Psoas muscle (tissue), 7 donors: ENCODE measurements at regions not wholly inside any gene's neighbourhood (a gene's known extent, or its start where the extent isn't known, plus 50 kb on each side); places are given as distances from the start of the nearest gene placed in this dataset.

ENCODE experiments used
- ATAC-seq, 4 donors: fragments of 200-7000 bp; cut with Tn5 transposase; one replicate each; pipeline ENCODE4 v1.9.1; 2020; ENCODE audit warnings: moderate library complexity in 3 of 4, mild to moderate bottlenecking in 2 of 4
- DNase-seq, 2 donors: peaks; one replicate each; pipeline ENCODE4 v3.0.0-alpha.2; 2020
- H3K27ac ChIP-seq: fragments of 200-600 bp; one replicate; pipeline ENCODE4 v1.8.0; 2022
- H3K27me3 ChIP-seq, 3 donors: fragments of 200-600 bp in 1 of 3; one replicate each; pipeline versions ENCODE4 v1.6.1 to v1.8.0; 2013 to 2022; ENCODE audit warnings: low read length in 2 of 3, mild to moderate bottlenecking in 2 of 3, moderate library complexity in 1 of 3; ENCODE audit not compliant: insufficient read depth in 3 of 3
- H3K36me3 ChIP-seq, 2 donors: fragments of 200-600 bp in 1 of 2; one replicate each; pipeline versions ENCODE4 v1.6.1 to v1.8.0; 2013 to 2022; ENCODE audit warnings: low read depth in 1 of 2, mild to moderate bottlenecking in 1 of 2, moderate library complexity in 1 of 2; ENCODE audit not compliant: insufficient read depth in 1 of 2
- H3K4me1 ChIP-seq: fragments of 200-600 bp; one replicate; pipeline ENCODE4 v1.8.0; 2022
- H3K4me3 ChIP-seq: fragments of 200-600 bp; one replicate; pipeline ENCODE4 v1.8.0; 2022; ENCODE audit warnings: mild to moderate bottlenecking
- H3K9me3 ChIP-seq: fragments of 200-600 bp; one replicate; pipeline ENCODE4 v1.8.0; 2022
- WGBS, 3 donors: extraction: QIAGEN DNeasy Blood & Tissue Kit; methylation state at CpG; one replicate each; pipeline versions ENCODE4 v1.1.6 to v1.1.7; 2013; 5-methylcytosine and 5-hydroxymethylcytosine counted together
- intact Hi-C, 2 donors: fragments of 100-400 bp; cut with DNase I; formaldehyde crosslinking; loops; one replicate each; pipeline versions ENCODE4 v1.11.0 to v1.14.2; 2022
- TF ChIP-seq, protein P1 (sequence below): fragments of 200-600 bp; IDR thresholded peaks from one replicate; pipeline ENCODE4 v1.8.0; 2022; ENCODE audit warnings: antibody characterized with exemption
- donor health status: healthy with polysubstance abuse.
- donor health status: DM: no; HTN: no; CAD: no; lungs with moderate emphysema.
- donor health status: Bipolar disorder and iron deficiency.
- donor health status: healthy.
- donor health status: DM: yes; HTN: yes; CAD: no.
- donor health status: DM: no; HTN: no; CAD: no.
- donor health status: DM: yes; HTN: yes; CAD: no.

DNA sequence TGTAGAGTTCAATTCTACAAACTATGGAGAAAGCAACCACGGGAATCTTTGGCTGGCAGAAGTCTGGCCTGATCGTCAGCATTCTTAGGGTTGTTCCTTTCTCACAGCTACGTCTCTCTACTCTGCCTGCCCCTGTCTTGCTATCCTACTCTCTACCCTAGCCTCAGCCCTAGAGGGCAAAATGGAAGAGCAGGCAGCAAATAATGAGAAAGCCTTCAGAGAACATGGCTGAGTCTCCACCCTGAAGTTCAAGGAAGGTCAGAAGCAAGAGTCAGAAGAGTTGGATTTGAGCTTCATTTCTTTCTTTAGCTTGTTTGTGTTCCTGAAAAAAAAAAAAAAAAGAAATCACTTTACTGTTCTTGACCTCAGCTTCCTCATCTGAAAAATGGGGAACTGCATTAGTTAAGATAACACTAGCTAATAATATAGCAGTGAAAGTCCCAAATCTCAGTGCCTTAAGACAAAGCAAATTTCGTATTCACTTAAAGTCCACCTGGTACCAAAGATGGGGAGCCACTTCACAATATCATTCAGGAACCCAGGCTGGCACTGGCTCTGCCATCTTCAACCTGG is 50.2 kb upstream of the CCND2 start:
- no peak overlapping the region for H3K4me3 ChIP-seq
- DNase-seq (no peak), ATAC-seq (no peak)
- no peak overlapping the region for H3K27ac ChIP-seq
- no peaks in the 10 kb centered on the region for H3K27me3 ChIP-seq
- H3K4me1 ChIP-seq = no peaks in the 10 kb centered on the region
- 77 to 89% (median 88%) methylated on average over 4 of the region's 4 CpGs for WGBS, 3 donors
- intact Hi-C loops = no loop called here
- H3K9me3 ChIP-seq = peaks cover 10% of the 10 kb centered on the region
- no peaks in the 10 kb centered on the region for H3K36me3 ChIP-seq
- TF ChIP-seq, protein P1, sequence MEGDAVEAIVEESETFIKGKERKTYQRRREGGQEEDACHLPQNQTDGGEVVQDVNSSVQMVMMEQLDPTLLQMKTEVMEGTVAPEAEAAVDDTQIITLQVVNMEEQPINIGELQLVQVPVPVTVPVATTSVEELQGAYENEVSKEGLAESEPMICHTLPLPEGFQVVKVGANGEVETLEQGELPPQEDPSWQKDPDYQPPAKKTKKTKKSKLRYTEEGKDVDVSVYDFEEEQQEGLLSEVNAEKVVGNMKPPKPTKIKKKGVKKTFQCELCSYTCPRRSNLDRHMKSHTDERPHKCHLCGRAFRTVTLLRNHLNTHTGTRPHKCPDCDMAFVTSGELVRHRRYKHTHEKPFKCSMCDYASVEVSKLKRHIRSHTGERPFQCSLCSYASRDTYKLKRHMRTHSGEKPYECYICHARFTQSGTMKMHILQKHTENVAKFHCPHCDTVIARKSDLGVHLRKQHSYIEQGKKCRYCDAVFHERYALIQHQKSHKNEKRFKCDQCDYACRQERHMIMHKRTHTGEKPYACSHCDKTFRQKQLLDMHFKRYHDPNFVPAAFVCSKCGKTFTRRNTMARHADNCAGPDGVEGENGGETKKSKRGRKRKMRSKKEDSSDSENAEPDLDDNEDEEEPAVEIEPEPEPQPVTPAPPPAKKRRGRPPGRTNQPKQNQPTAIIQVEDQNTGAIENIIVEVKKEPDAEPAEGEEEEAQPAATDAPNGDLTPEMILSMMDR = no peak

DNA sequence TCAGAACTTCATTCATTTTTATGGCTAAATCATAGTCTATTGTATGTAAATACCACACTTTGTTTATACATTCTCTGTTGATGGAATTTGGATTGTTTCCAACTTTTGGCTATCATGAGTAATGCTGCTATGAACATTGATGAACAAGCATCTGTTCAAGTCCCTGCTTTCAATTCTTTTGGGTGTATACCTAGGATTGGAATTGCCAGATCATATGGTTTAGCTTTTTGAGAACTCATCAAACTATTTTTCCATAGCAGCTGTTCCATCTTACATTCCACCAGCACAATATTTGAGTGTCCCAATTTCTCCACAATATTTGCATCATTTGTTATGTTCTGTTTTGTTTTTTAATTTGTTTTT is 52.3 kb upstream of the CCND2 start:
- Histone ChIP-seq H3K9me3 (peaks cover 10% of the 10 kb centered on the region), H3K4me3 (no peak overlapping the region), H3K27ac (no peak overlapping the region), H3K36me3 (no peaks in the 10 kb centered on the region), H3K4me1 (no peaks in the 10 kb centered on the region), H3K27me3 (no peaks in the 10 kb centered on the region)
- intact Hi-C loops = no loop called here
- ATAC-seq (no peak), DNase-seq (no peak)
- TF ChIP-seq, protein P1 = no peak

DNA sequence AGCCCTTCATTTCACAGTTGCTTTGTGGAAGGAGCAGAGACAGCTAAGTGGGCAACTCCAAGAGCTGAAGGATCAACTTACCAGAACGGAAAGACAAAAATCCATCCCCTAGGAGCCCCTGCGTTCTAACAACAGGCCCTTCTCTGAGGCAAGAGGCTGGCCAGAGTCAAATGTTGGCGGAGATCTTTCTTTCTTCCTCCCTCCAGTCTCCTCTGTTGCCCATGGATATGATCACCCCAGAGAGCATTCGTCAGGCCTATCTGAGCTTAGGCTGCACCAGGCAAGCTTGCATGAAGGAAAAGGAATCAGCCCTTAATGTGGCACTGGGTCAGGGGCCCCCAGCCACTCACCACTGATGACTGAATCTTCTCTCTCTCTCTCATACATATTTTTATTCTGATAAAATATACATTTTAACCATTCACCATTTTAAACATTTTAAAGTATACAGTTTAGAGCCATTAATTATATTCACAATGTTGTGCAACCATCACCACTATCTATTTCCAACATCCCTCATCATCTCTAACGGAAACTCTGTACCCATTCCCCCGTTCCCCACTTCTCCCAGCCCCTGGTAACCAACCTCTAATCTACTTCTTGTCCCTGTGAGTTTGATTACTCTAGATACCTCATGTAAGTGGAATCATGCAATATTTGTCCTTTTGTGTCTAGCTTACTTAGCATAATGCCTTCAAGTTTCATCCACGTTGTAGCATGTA is 52.9 kb upstream of the CCND2 start:
- Histone ChIP-seq H3K4me3 (no peak overlapping the region), H3K4me1 (no peaks in the 10 kb centered on the region), H3K27me3 (no peaks in the 10 kb centered on the region), H3K36me3 (no peaks in the 10 kb centered on the region), H3K9me3 (peaks cover 10% of the 10 kb centered on the region), H3K27ac (no peak overlapping the region)
- TF ChIP-seq, protein P1 = no peak
- ATAC-seq (no peak), DNase-seq (no peak)
- intact Hi-C loops = no loop called here
- 64 to 67% (median 67%) methylated on average over 7 of the region's 7 CpGs for WGBS, 3 donors

DNA sequence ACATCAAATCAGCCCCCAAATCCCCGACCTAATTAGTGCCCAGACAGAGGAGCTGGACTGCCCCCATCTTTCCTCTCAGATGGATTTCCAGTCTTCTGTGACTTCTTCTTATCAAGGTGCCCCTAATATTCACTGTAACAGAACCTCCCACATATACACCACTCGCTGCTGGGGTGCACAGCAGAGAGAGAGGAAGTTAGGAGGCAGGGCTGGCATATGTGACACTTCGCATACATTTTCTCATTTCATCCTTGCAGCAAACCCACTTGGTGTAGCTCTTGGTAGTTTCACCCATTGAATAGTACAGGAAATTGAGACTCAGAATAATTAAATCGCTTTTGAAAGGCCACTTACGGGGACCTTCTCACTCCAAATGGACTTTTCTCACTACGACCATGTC is 56.5 kb upstream of the CCND2 start:
- intact Hi-C loops = no loop called here
- H3K36me3 ChIP-seq = no peaks in the 10 kb centered on the region
- no peaks in the 10 kb centered on the region for H3K4me1 ChIP-seq
- no peaks in the 10 kb centered on the region for H3K27me3 ChIP-seq
- TF ChIP-seq, protein P1 = no peak
- H3K4me3 ChIP-seq = no peak overlapping the region
- ATAC-seq (no peak), DNase-seq (no peak)
- 87 to 91% (median 90%) methylated on average over 6 of the region's 6 CpGs for WGBS, 3 donors
- peaks cover 1% of the 10 kb centered on the region for H3K9me3 ChIP-seq
- H3K27ac ChIP-seq = no peak overlapping the region
